Adrenal gland (tissue), 9 donors: ENCODE measurements at regions not wholly inside any gene's neighbourhood (a gene's known extent, or its start where the extent isn't known, plus 50 kb on each side); places are given as distances from the start of the nearest gene placed in this dataset.

Experiments used
- DNase-seq, 7 donors: peaks; one replicate each; pipeline ENCODE4 v3.0.0-alpha.2; 2019 to 2020
- H3K27ac ChIP-seq, 5 donors: fragments of 200-600 bp; sonication (generic) in 4 of 5; 1 replicate in 3 of 5; 2 replicates in 2 of 5; pipeline versions ENCODE4 v1.5.1 to v1.8.0; 2016 to 2020; ENCODE audit warnings: mild to moderate bottlenecking in 1 of 5
- H3K27me3 ChIP-seq: fragments of 200-600 bp; 2 replicates; pipeline ENCODE4 v1.8.0; 2021
- H3K36me3 ChIP-seq, 2 donors: fragments of 200-600 bp; replicated peaks in 1 of 2; 1 replicate in 1 of 2; 2 replicates in 1 of 2; pipeline versions ENCODE4 v1.5.1 to v1.8.0; 2018 to 2022
- H3K4me1 ChIP-seq, 2 donors: fragments of 200-600 bp; replicated peaks in 1 of 2; 1 replicate in 1 of 2; 2 replicates in 1 of 2; pipeline versions ENCODE4 v1.5.1 to v1.8.0; 2018 to 2021
- H3K4me3 ChIP-seq, 4 donors: fragments of 200-600 bp; sonication (generic) in 3 of 4; one replicate each; pipeline ENCODE4 v1.5.1; 2016 to 2018
- H3K9me3 ChIP-seq, 3 donors: fragments of 200-600 bp; sonication (generic) in 1 of 3; replicated peaks in 1 of 3; 1 replicate in 2 of 3; 2 replicates in 1 of 3; pipeline versions ENCODE4 v1.5.1 to v1.8.0; 2016 to 2021
- CTCF ChIP-seq, 6 experiments: fragments of 450-650 bp in 4 of 6; fragments of 200-600 bp in 2 of 6; sonication (generic) in 1 of 6; IDR thresholded peaks; 1 replicate in 5 of 6; 2 replicates in 1 of 6; pipeline versions ENCODE4 v1.5.1 to v1.8.0; 2016 to 2021; ENCODE audit warnings: antibody characterized with exemption in 6 of 6, mild to moderate bottlenecking in 2 of 6, moderate library complexity in 1 of 6
- POLR2A ChIP-seq, 2 donors: fragments of 450-650 bp; IDR thresholded peaks; one replicate each; pipeline ENCODE4 v1.6.1; 2017; ENCODE audit warnings: antibody characterized with exemption in 2 of 2, mild to moderate bottlenecking in 2 of 2, moderate library complexity in 1 of 2
- WGBS, 4 donors: extraction: QIAGEN DNeasy Blood & Tissue Kit in 2 of 4; methylation state at CpG; one replicate each; pipeline versions ENCODE4 v1.1.5 to v1.1.7; 2013 to 2017; 5-methylcytosine and 5-hydroxymethylcytosine counted together
- intact Hi-C, 2 donors: fragments of 100-400 bp; cut with DNase I; formaldehyde crosslinking; loops; one replicate each; pipeline versions ENCODE4 v1.14.1 to v1.15.0; 2022 to 2023
- donor health status: healthy with polysubstance abuse.
- donor health status: Bipolar disorder and iron deficiency.
- donor health status: DM: yes; HTN: yes; CAD: no.
- donor health status: DM: no; HTN: no; CAD: no.
- donor health status: DM: no; HTN: no; CAD: no.

- 40 to 49% (median 44%) methylated on average over 5 of the region's 5 CpGs for WGBS, 4 donors
- Histone ChIP-seq H3K27ac (no peak overlapping the region), H3K4me3 (no peak overlapping the region), H3K9me3 (no peaks in the 10 kb centered on the region), H3K4me1 (no peaks in the 10 kb centered on the region), H3K27me3 (no peaks in the 10 kb centered on the region), H3K36me3 (no peaks in the 10 kb centered on the region)
- intact Hi-C loops, result no loop called here
- TF ChIP-seq POLR2A (IDR thresholded peaks at IDR 0.05), result no peak
- no peak for TF ChIP-seq CTCF (IDR thresholded peaks at IDR 0.05)
- DNase-seq, result no peak
Measured at GRCh38 chr18:2316751-2317696, 254.3 kb downstream of the METTL4 start.

DNA sequence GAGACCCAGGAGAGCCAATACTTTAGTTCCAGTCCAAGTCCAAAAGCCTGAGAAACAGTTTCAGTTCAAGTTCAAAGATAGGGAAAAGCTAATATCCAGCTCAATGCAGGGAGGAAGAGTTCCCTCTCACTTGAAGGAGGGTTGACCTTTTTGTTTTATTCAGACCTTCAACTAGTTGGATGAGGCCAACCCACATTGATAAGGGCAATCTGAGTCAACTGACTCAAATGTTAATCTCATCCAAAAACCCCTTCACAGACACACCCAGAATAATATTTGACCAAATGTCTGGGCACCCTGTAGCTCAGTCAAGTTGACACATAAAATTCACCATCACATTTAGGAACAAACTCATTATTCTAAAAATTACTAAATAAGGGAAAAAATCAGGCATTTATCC lies 246.8 kb downstream of the METTL4 start:
- intact Hi-C loops, result no loop called here
- no peaks in the 10 kb centered on the region for H3K27me3 ChIP-seq
- DNase-seq, result no peak
- TF ChIP-seq CTCF (IDR thresholded peaks at IDR 0.05) (no peak), POLR2A (IDR thresholded peaks at IDR 0.05) (no peak)
- H3K36me3 ChIP-seq, result no peaks in the 10 kb centered on the region
- H3K9me3 ChIP-seq, result no peaks in the 10 kb centered on the region
- H3K4me3 ChIP-seq, result no peak overlapping the region
- H3K27ac ChIP-seq, result no peak overlapping the region
- H3K4me1 ChIP-seq, result no peaks in the 10 kb centered on the region

DNA sequence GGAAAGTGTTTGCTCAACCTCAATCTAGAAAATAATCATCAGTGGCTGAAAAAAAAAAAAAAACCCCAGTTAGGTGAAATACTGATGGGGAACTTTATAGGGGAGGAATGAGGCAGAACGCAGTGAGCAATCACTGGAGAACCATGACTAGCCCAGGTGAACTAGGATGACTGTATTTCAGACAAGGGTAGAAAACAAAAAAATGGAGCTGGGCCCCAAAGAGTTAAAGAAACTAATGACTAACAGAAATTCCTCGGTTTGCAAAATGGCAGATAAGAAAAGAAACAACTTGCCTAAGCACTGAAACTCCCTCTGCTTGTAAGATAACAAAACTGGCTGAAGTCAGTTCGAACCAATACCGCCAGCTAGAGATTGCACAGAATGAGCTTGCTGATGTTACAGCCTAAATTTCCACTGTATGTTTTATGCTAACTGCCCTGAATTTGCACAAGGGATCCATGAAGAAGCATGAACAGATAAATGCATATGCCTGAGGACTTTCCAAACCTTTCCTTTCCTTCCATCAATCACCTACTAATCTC lies 245.9 kb downstream of the METTL4 start:
- Histone ChIP-seq H3K4me1 (no peaks in the 10 kb centered on the region), H3K36me3 (no peaks in the 10 kb centered on the region), H3K27me3 (no peaks in the 10 kb centered on the region), H3K4me3 (no peak overlapping the region), H3K27ac (no peak overlapping the region), H3K9me3 (no peaks in the 10 kb centered on the region)
- no peak for DNase-seq
- TF ChIP-seq CTCF (IDR thresholded peaks at IDR 0.05), result no peak
- TF ChIP-seq POLR2A (IDR thresholded peaks at IDR 0.05), result no peak
- intact Hi-C loops, result no loop called here
- 49 to 64% (median 55%) methylated on average over 4 of the region's 4 CpGs for WGBS, 4 donors

- Histone ChIP-seq H3K27ac (no peak overlapping the region), H3K9me3 (no peaks in the 10 kb centered on the region), H3K27me3 (no peaks in the 10 kb centered on the region), H3K4me3 (no peak overlapping the region), H3K36me3 (no peaks in the 10 kb centered on the region), H3K4me1 (no peaks in the 10 kb centered on the region)
- intact Hi-C loops, result no loop called here
- no peak for DNase-seq
- TF ChIP-seq CTCF (IDR thresholded peaks at IDR 0.05) (no peak), POLR2A (IDR thresholded peaks at IDR 0.05) (no peak)
- 78 to 90% (median 83%) methylated on average over 1 of the region's 1 CpG for WGBS, 4 donors
Measured at GRCh38 chr18:2325933-2326332, 245.4 kb downstream of the METTL4 start.
